MM.1S (cell line): ENCODE measurements at regions not wholly inside any gene's neighbourhood (a gene's known extent, or its start where the extent isn't known, plus 50 kb on each side); places are given as distances from the start of the nearest gene placed in this dataset.

Experiments used
- EZH2 ChIP-seq: fragments of 300-600 bp; sonication (generic); optimal IDR thresholded peaks from 2 replicates; pipeline ENCODE3; 2017; ENCODE audit warnings: low read depth, mild to moderate bottlenecking, antibody characterized with exemption, low read length, mixed read lengths
- EZH2phosphoT487 ChIP-seq: fragments of 300-600 bp; sonication (generic); IDR thresholded peaks from 2 replicates; pipeline ENCODE4 v1.6.1; 2018; ENCODE audit warnings: antibody characterized with exemption, low read length
- TF ChIP-seq, protein P1 (sequence below): fragments of 300-600 bp; sonication (generic); IDR thresholded peaks from 2 replicates; pipeline ENCODE4 v1.5.1; 2016; ENCODE audit warnings: antibody characterized with exemption, low read length, mixed read lengths

- TF ChIP-seq, protein P1, sequence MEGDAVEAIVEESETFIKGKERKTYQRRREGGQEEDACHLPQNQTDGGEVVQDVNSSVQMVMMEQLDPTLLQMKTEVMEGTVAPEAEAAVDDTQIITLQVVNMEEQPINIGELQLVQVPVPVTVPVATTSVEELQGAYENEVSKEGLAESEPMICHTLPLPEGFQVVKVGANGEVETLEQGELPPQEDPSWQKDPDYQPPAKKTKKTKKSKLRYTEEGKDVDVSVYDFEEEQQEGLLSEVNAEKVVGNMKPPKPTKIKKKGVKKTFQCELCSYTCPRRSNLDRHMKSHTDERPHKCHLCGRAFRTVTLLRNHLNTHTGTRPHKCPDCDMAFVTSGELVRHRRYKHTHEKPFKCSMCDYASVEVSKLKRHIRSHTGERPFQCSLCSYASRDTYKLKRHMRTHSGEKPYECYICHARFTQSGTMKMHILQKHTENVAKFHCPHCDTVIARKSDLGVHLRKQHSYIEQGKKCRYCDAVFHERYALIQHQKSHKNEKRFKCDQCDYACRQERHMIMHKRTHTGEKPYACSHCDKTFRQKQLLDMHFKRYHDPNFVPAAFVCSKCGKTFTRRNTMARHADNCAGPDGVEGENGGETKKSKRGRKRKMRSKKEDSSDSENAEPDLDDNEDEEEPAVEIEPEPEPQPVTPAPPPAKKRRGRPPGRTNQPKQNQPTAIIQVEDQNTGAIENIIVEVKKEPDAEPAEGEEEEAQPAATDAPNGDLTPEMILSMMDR: no peak
- no peak for TF ChIP-seq EZH2phosphoT487
- no peak for TF ChIP-seq EZH2
Observed at GRCh38 chr10:124222988-124223710, 129.8 kb upstream of the CHST15 start.
